Activated CD8-positive, alpha-beta T cell treated with anti-CD3 and anti-CD28 coated beads for 36 hours (primary cell): ENCODE measurements at regions not wholly inside any gene's neighbourhood (a gene's known extent, or its start where the extent isn't known, plus 50 kb on each side); places are given as distances from the start of the nearest gene placed in this dataset.

Source experiments
- ATAC-seq: fragments of 200-7000 bp; cut with Tn5 transposase; one replicate; pipeline ENCODE4 v1.10.0; 2021; ENCODE audit warnings: mild to moderate bottlenecking, moderate library complexity
- CTCF ChIA-PET: fragments of 350-600 bp; sonication (Branson Sonifier 250); formaldehyde crosslinking; loops from one replicate; lab custom pipeline; 2021; ENCODE audit warnings: antibody characterized with exemption; lab: Charles Lee
- POLR2A ChIA-PET: fragments of 350-600 bp; sonication (Branson Sonifier 250); formaldehyde crosslinking; loops from one replicate; lab custom pipeline; 2021; ENCODE audit warnings: antibody characterized with exemption; lab: Charles Lee
- DNase-seq: peaks from one replicate; pipeline ENCODE4 v3.0.0-alpha.2; 2020
- H3K27ac Mint-ChIP-seq: one replicate; pipeline ENCODE4 v1.8.0; 2021; ENCODE audit warnings: mild to moderate bottlenecking, mixed read lengths
- H3K27me3 Mint-ChIP-seq: one replicate; pipeline ENCODE4 v1.8.0; 2021; ENCODE audit warnings: mixed read lengths
- H3K36me3 Mint-ChIP-seq: one replicate; pipeline ENCODE4 v1.8.0; 2021; ENCODE audit warnings: low read depth, mixed read lengths
- H3K4me1 Mint-ChIP-seq: one replicate; pipeline ENCODE4 v1.8.0; 2021; ENCODE audit warnings: low read depth, mixed read lengths
- H3K4me3 Mint-ChIP-seq: one replicate; pipeline ENCODE4 v1.8.0; 2021; ENCODE audit warnings: mild to moderate bottlenecking, moderate library complexity, mixed read lengths
- H3K9me3 Mint-ChIP-seq: one replicate; pipeline ENCODE4 v1.8.0; 2021; ENCODE audit warnings: mixed read lengths
- CTCF ChIP-seq: fragments of 200-600 bp; IDR thresholded peaks from one replicate; pipeline ENCODE4 v1.8.0; 2022; ENCODE audit warnings: antibody characterized with exemption, mild to moderate bottlenecking
- intact Hi-C: fragments of 100-400 bp; cut with micrococcal nuclease; formaldehyde crosslinking; loops from one replicate; pipeline ENCODE4 v1.10.0; 2022

DNA sequence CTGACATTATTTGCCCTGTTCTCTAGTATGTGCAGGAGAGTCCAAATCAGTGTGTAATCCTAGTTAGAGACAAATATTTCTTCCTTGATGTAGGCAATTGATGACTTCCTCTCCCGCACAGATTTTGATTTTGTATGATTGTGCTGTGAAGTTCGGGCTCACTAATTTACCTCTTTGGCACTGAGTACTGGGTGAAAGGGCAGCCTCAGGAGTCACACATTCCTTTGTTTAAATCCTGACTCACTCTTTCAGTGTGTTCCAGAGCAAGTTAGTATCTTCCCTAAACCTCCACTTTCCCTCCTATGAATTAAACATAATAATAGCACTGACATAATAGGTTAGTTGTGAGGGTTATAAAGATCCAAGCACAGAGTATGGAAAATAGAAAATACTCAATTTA lies 269.7 kb downstream of the ISL1 start:
- no peaks in the 10 kb centered on the region for H3K36me3 Mint-ChIP-seq
- H3K4me3 Mint-ChIP-seq, result no peak overlapping the region
- ChIA-PET POLR2A (no interaction called here), CTCF (no interaction called here)
- no peak overlapping the region for H3K27ac Mint-ChIP-seq
- peaks cover 6% of the 10 kb centered on the region for H3K9me3 Mint-ChIP-seq
- ATAC-seq (no peak), DNase-seq (no peak)
- H3K4me1 Mint-ChIP-seq, result no peaks in the 10 kb centered on the region
- H3K27me3 Mint-ChIP-seq, result no peaks in the 10 kb centered on the region
- no peak for TF ChIP-seq CTCF
- intact Hi-C loops, result no loop called here

DNA sequence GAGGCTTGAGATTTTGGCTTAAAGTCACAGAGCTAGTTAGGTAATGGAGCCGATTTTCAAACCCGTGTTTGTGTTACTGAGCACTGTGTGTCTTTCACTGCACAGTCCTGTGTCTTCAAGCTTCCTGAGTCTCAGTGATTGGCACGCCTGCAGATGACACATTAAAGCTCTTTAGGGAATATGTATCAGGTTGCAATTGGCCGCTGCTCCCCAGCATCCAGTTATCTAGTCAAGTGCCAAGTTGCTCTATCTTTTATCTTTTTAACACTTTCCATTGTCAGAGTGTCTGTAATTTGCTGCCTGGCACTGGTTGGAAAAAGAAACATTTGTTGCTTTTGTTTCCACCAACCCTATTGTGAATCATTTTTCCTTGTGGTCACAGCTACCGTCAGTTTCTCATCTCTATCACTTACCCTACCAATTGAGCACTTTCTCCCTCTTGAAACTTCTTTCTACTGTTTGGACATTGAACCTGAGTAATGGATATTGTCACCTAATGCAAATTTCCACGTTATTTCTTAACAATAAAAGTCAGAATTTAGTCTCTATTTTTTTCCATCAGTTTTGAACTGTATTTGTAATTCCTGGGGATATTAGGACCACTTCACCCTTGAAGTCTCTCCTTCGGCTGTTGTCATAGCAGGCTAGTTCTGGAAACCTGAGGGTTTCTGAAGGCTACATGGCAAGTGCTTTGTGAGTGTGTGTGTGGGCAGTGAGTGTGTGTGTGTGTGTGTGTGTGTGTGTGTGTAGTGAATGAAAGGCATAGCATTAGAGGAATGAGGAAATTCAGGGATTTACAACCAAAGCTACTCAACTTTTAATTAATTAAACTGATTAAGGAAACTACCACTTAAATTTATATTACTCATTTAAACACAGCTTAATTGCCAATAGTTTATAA lies 274.3 kb downstream of the ISL1 start:
- no peaks in the 10 kb centered on the region for H3K4me1 Mint-ChIP-seq
- no peak for TF ChIP-seq CTCF
- intact Hi-C loops, result no loop called here
- H3K9me3 Mint-ChIP-seq, result peaks cover 5% of the 10 kb centered on the region
- no peak overlapping the region for H3K27ac Mint-ChIP-seq
- no peak for DNase-seq
- ATAC-seq, result no peak
- no peak overlapping the region for H3K4me3 Mint-ChIP-seq
- POLR2A ChIA-PET, result no interaction called here
- CTCF ChIA-PET, result no interaction called here
- no peaks in the 10 kb centered on the region for H3K36me3 Mint-ChIP-seq
- H3K27me3 Mint-ChIP-seq, result no peaks in the 10 kb centered on the region

DNA sequence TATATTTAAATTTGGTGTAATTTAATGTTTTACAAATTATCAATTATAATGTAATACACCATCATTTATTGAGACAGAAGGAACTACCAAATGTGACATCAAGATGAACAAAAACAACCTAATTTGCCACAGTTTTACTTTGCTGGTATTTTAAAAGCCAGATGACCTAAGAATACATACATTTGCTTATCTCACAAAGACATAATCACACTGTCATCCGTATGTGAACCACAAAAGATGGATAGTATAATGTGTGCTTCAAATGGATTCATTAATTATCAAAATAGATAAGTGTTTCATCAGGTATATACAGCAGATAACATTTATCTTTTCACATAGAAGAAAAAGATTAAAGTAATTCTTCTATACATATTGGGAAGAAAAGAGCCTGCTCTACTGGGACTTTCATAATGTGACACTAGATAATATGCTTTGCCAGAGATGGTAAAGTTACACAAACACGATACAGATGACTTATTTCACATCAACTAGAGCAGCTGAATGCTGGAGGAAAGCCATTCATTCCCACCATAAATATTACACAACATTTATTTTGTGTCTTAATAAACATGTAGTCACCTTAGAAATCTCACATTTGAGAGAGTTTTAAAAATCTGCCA lies 278.5 kb downstream of the ISL1 start:
- DNase-seq, result no peak
- ChIA-PET POLR2A (no interaction called here), CTCF (no interaction called here)
- TF ChIP-seq CTCF, result no peak
- no peak overlapping the region for H3K27ac Mint-ChIP-seq
- H3K27me3 Mint-ChIP-seq, result no peaks in the 10 kb centered on the region
- no peak overlapping the region for H3K4me3 Mint-ChIP-seq
- intact Hi-C loops, result no loop called here
- no peaks in the 10 kb centered on the region for H3K36me3 Mint-ChIP-seq
- peaks cover 2% of the 10 kb centered on the region for H3K9me3 Mint-ChIP-seq
- no peak for ATAC-seq
- no peaks in the 10 kb centered on the region for H3K4me1 Mint-ChIP-seq

DNA sequence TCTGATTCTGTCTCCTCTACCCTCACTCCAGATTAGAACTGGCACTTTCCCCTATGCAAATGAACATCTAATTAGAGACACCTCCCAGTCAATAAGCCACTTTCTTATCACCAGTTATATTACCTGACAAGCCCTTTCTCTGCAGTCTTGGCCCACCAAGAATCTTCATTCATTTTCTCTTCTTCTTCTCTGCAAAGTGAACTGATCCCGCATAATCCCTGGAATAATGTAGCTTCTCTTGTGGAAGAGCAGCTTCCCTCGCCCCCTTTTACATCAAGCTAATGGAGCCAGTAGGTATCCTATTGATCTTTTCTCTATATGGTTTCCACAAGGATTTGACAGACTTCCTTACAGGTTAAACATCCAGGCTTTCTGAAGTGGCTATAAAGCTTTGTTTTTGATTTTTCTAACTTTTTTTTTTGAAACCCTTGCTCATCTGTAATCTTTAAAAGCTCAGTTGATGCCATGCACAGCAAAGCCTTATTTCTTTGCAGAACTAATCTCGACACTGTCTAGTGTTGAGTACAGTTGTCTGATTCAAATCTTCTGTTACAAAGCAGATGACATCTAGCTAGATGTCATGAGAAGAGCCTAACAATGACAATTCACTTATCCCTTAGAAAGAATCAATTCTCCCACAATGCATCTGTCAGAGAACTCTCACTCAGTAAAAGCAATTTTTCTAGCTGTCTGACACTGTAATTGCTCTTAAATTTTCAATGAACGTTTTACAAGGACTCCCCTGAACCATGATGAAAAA lies 281.4 kb downstream of the ISL1 start:
- no peaks in the 10 kb centered on the region for H3K4me1 Mint-ChIP-seq
- ATAC-seq, result no peak
- H3K9me3 Mint-ChIP-seq, result peaks cover 4% of the 10 kb centered on the region
- no peak for DNase-seq
- no peak for TF ChIP-seq CTCF
- ChIA-PET POLR2A (no interaction called here), CTCF (no interaction called here)
- no peaks in the 10 kb centered on the region for H3K27me3 Mint-ChIP-seq
- no peaks in the 10 kb centered on the region for H3K36me3 Mint-ChIP-seq
- H3K4me3 Mint-ChIP-seq, result no peak overlapping the region
- H3K27ac Mint-ChIP-seq, result no peak overlapping the region
- intact Hi-C loops, result no loop called here

GRCh38 chr5:51665251-51665593 lies 282.0 kb downstream of the ISL1 start:
- intact Hi-C loops, result no loop called here
- Mint-ChIP-seq H3K27me3 (no peaks in the 10 kb centered on the region), H3K9me3 (peaks cover 5% of the 10 kb centered on the region), H3K36me3 (no peaks in the 10 kb centered on the region), H3K27ac (no peak overlapping the region), H3K4me3 (no peak overlapping the region), H3K4me1 (no peaks in the 10 kb centered on the region)
- ATAC-seq, result no peak
- no peak for DNase-seq
- CTCF ChIA-PET, result no interaction called here
- POLR2A ChIA-PET, result no interaction called here
- no peak for TF ChIP-seq CTCF
